T-cell (primary cell): ENCODE measurements at regions not wholly inside any gene's neighbourhood (a gene's known extent, or its start where the extent isn't known, plus 50 kb on each side); places are given as distances from the start of the nearest gene placed in this dataset.

ENCODE experiments used
- ATAC-seq, 4 experiments: fragments of 200-7000 bp in 3 of 4; fragments of 150-1000 bp in 1 of 4; cut with Tn5 transposase; replicated peaks in 1 of 4; 1 replicate in 3 of 4; 2 replicates in 1 of 4; pipeline ENCODE4 v1.10.0; 2021; ENCODE audit warnings: moderate library complexity in 3 of 4, mild to moderate bottlenecking in 2 of 4, moderate number of reproducible peaks in 1 of 4
- CTCF ChIA-PET, 2 donors: fragments of 300-600 bp; sonication (Branson Sonifier 250); formaldehyde crosslinking; loops; one replicate each; lab custom pipeline; 2022; ENCODE audit warnings: antibody characterized with exemption in 2 of 2; lab: Charles Lee
- POLR2A ChIA-PET, 2 donors: fragments of 300-600 bp; sonication (Branson Sonifier 250); formaldehyde crosslinking; loops; one replicate each; lab custom pipeline; 2022; ENCODE audit warnings: antibody characterized with exemption in 2 of 2; lab: Charles Lee
- DNase-seq, 35 experiments: peaks; one replicate each; pipeline versions ENCODE4 v3.0.0 to v3.0.0-alpha.2; 2013 to 2023
- H3K27ac ChIP-seq: one replicate; pipeline ENCODE4 v1.5.1; 2013; ENCODE audit warnings: low read length
- H3K27me3 ChIP-seq, 2 experiments: replicated peaks in 1 of 2; 1 replicate in 1 of 2; 2 replicates in 1 of 2; pipeline versions ENCODE4 v1.6.1 to v1.7.0; 2013; ENCODE audit warnings: low read length in 1 of 2, mixed read lengths in 1 of 2; ENCODE audit not compliant: control insufficient read depth in 2 of 2, insufficient read depth in 2 of 2; ENCODE audit errors: extremely low read depth in 1 of 2
- H3K36me3 ChIP-seq, 2 donors: 1 replicate in 1 of 2; 2 replicates in 1 of 2; pipeline versions ENCODE4 v1.6.1 to v1.7.0; 2013; ENCODE audit warnings: low read length in 1 of 2; ENCODE audit not compliant: control insufficient read depth in 2 of 2, insufficient read depth in 1 of 2; ENCODE audit errors: extremely low read depth in 1 of 2
- H3K4me1 ChIP-seq, 2 experiments: 1 replicate in 1 of 2; 2 replicates in 1 of 2; pipeline versions ENCODE4 v1.6.1 to v1.7.0; 2013; ENCODE audit warnings: low read length in 2 of 2, mixed read lengths in 1 of 2; ENCODE audit not compliant: insufficient read depth in 2 of 2, control insufficient read depth in 1 of 2; ENCODE audit errors: extremely low read depth in 1 of 2
- H3K4me3 ChIP-seq, 2 donors: 1 replicate in 1 of 2; 2 replicates in 1 of 2; pipeline versions ENCODE4 v1.5.1 to v1.7.0; 2013; ENCODE audit warnings: mild to moderate bottlenecking in 2 of 2, low read length in 1 of 2, moderate library complexity in 1 of 2; ENCODE audit not compliant: control insufficient read depth in 1 of 2; ENCODE audit errors: extremely low read depth in 1 of 2
- H3K9me3 ChIP-seq: 2 replicates; pipeline ENCODE4 v1.7.0; 2013
- H3K27ac Mint-ChIP-seq, 2 donors: one replicate each; pipeline ENCODE4 v1.8.0; 2020 to 2021; ENCODE audit warnings: mild to moderate bottlenecking in 2 of 2, mixed read lengths in 2 of 2
- H3K27me3 Mint-ChIP-seq, 2 donors: one replicate each; pipeline ENCODE4 v1.8.0; 2021 to 2022; ENCODE audit warnings: mixed read lengths in 2 of 2
- H3K36me3 Mint-ChIP-seq: one replicate; pipeline ENCODE4 v1.8.0; 2021; ENCODE audit warnings: mixed read lengths
- H3K4me1 Mint-ChIP-seq, 3 donors: one replicate each; pipeline ENCODE4 v1.8.0; 2020 to 2022; ENCODE audit warnings: mixed read lengths in 3 of 3, mild to moderate bottlenecking in 1 of 3
- H3K4me3 Mint-ChIP-seq, 3 donors: one replicate each; pipeline ENCODE4 v1.8.0; 2020 to 2022; ENCODE audit warnings: mild to moderate bottlenecking in 3 of 3, mixed read lengths in 3 of 3, moderate library complexity in 3 of 3
- H3K9me3 Mint-ChIP-seq, 3 donors: one replicate each; pipeline ENCODE4 v1.8.0; 2020 to 2022; ENCODE audit warnings: mixed read lengths in 3 of 3
- WGBS: methylation state at CpG from one replicate; pipeline ENCODE4 v1.1.5; 2013; ENCODE audit warnings: missing lambda C conversion rate; ENCODE audit not compliant: insufficient coverage; 5-methylcytosine and 5-hydroxymethylcytosine counted together

- peaks cover 0 to 8% (median 3%) of the 10 kb centered on the region in 3 donors for H3K9me3 Mint-ChIP-seq
- no peak overlapping the region for H3K4me3 ChIP-seq
- ChIA-PET POLR2A (interaction anchor here in 1 of 2 donors (0.6 kb wide), 1 partner anchor 174 kb away, joined by 3 read pairs; no protein-coding TSS in a partner anchor), CTCF (interaction anchor here in 1 of 2 donors (0.6 kb wide), 1 partner anchor 557 kb away, joined by 3 read pairs; no protein-coding TSS in a partner anchor)
- no peaks in the 10 kb centered on the region for H3K36me3 ChIP-seq
- H3K9me3 ChIP-seq = no peaks in the 10 kb centered on the region
- DNase-seq (no peak), ATAC-seq (no peak)
- peaks cover 0 to 3% of the 10 kb centered on the region in 2 donors for H3K27me3 Mint-ChIP-seq
- no peaks in the 10 kb centered on the region for H3K4me1 Mint-ChIP-seq
- H3K27me3 ChIP-seq = no peaks in the 10 kb centered on the region
- H3K4me1 ChIP-seq = no peaks in the 10 kb centered on the region
- H3K36me3 Mint-ChIP-seq = no peaks in the 10 kb centered on the region
- 0% methylated on average over 1 of the region's 2 CpGs for WGBS
- no peak overlapping the region for H3K27ac ChIP-seq
- H3K27ac Mint-ChIP-seq = no peak overlapping the region
- no peak overlapping the region for H3K4me3 Mint-ChIP-seq
Measured at GRCh38 chr17:70468661-70469060, 299.3 kb downstream of the KCNJ2 start.

DNA sequence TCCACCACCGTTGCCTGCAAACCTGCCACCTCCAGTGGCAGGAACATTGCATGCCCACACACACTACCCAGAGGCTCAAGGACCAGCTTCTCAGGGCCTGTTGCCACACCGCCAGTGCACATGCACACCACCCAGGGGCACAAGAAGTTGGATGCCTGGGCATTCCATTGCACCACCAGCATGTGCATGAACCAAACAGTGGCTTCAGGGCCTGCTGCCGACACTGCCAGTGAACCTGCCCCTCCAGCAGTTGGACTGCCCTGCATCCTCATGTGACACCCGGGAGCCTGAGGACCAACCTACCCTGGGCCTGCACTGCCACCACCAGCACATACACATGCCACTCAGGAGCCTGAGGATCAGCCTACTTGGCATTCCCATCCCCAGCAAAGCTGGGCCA, 303.7 kb downstream of the KCNJ2 start:
- no peaks in the 10 kb centered on the region for H3K4me1 ChIP-seq
- H3K27ac Mint-ChIP-seq = no peak overlapping the region
- no peak for ATAC-seq
- H3K27ac ChIP-seq = no peak overlapping the region
- no peaks in the 10 kb centered on the region for H3K36me3 ChIP-seq
- no peaks in the 10 kb centered on the region for H3K4me1 Mint-ChIP-seq
- CTCF ChIA-PET = no interaction called here
- DNase-seq = no peak
- no peak overlapping the region for H3K4me3 ChIP-seq
- peaks cover 0 to 3% of the 10 kb centered on the region in 2 donors for H3K27me3 Mint-ChIP-seq
- no peaks in the 10 kb centered on the region for H3K36me3 Mint-ChIP-seq
- peaks cover 0 to 10% (median 7%) of the 10 kb centered on the region in 3 donors for H3K9me3 Mint-ChIP-seq
- whole genome bisulfite sequencing = 86% methylated on average over 4 of the region's 4 CpGs
- H3K27me3 ChIP-seq = no peaks in the 10 kb centered on the region
- no peak overlapping the region for H3K4me3 Mint-ChIP-seq
- POLR2A ChIA-PET = no interaction called here
- no peaks in the 10 kb centered on the region for H3K9me3 ChIP-seq

- Mint-ChIP-seq H3K36me3 (no peaks in the 10 kb centered on the region), H3K27ac (no peak overlapping the region), H3K27me3 (no peaks in the 10 kb centered on the region), H3K4me3 (no peak overlapping the region), H3K9me3 (peaks cover 0 to 10% (median 7%) of the 10 kb centered on the region in 3 donors), H3K4me1 (no peaks in the 10 kb centered on the region)
- Histone ChIP-seq H3K4me1 (no peaks in the 10 kb centered on the region), H3K27ac (no peak overlapping the region), H3K4me3 (no peak overlapping the region), H3K9me3 (no peaks in the 10 kb centered on the region), H3K36me3 (no peaks in the 10 kb centered on the region), H3K27me3 (no peaks in the 10 kb centered on the region)
- DNase-seq (no peak), ATAC-seq (no peak)
- POLR2A ChIA-PET = no interaction called here
- CTCF ChIA-PET = no interaction called here
- WGBS = 80% methylated on average over 1 of the region's 3 CpGs
Measured at GRCh38 chr17:70476368-70476767, 307.0 kb downstream of the KCNJ2 start.

DNA sequence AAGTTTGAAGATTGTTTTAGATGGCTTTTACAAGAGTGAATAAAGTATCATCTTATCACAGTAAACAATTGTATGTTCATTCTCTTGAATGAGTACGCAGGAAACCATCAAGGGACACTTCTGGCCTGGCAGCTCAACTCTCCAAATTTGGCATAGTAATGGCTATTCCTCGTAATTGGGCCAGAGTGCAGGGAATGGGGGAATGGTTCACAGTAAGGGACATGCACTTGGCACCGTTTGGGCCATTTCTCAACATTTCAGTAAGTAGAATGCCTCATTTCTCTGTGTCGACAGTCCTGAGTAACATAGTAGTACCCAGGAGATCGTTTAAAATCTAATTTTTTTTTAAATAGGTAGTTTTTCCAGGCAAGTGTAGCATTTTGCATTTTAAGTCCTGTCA, 309.6 kb downstream of the KCNJ2 start:
- Histone ChIP-seq H3K4me1 (no peaks in the 10 kb centered on the region), H3K36me3 (no peaks in the 10 kb centered on the region), H3K27ac (no peak overlapping the region), H3K9me3 (no peaks in the 10 kb centered on the region), H3K27me3 (no peaks in the 10 kb centered on the region), H3K4me3 (no peak overlapping the region)
- ATAC-seq (no peak), DNase-seq (no peak)
- POLR2A ChIA-PET = no interaction called here
- Mint-ChIP-seq H3K27me3 (no peaks in the 10 kb centered on the region), H3K4me1 (no peaks in the 10 kb centered on the region), H3K4me3 (no peak overlapping the region), H3K9me3 (peaks cover 0 to 12% (median 10%) of the 10 kb centered on the region in 3 donors), H3K27ac (no peak overlapping the region), H3K36me3 (no peaks in the 10 kb centered on the region)
- CTCF ChIA-PET = no interaction called here
- WGBS = no CpG with 5 or more reads among the region's 5 CpGs

DNA sequence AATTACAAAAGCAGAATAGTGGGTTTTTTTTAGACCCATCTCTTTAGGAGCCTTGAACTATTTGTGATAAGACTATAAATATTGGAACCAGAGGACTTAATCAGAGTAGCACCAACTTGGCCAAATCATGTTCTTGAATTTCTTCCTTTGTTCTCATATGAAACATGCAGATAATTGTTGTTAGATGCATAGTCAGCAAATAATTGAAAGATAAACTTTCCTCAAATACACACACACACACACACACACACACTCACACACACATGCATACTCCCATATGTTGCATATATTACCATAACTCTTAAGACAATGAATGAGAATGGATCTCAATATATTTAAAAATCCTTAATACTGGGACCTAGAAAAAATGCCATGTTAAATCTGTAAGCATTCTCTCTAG, 310.4 kb downstream of the KCNJ2 start:
- H3K4me3 ChIP-seq = no peak overlapping the region
- no peaks in the 10 kb centered on the region for H3K4me1 ChIP-seq
- H3K27ac Mint-ChIP-seq = no peak overlapping the region
- ATAC-seq = no peak
- H3K4me1 Mint-ChIP-seq = no peaks in the 10 kb centered on the region
- H3K9me3 ChIP-seq = no peaks in the 10 kb centered on the region
- peaks cover 0 to 7% (median 6%) of the 10 kb centered on the region in 3 donors for H3K9me3 Mint-ChIP-seq
- no peak overlapping the region for H3K27ac ChIP-seq
- no peaks in the 10 kb centered on the region for H3K36me3 Mint-ChIP-seq
- H3K36me3 ChIP-seq = no peaks in the 10 kb centered on the region
- no peak for DNase-seq
- ChIA-PET CTCF (no interaction called here), POLR2A (no interaction called here)
- H3K27me3 ChIP-seq = no peaks in the 10 kb centered on the region
- H3K27me3 Mint-ChIP-seq = no peaks in the 10 kb centered on the region
- no peak overlapping the region for H3K4me3 Mint-ChIP-seq

DNA sequence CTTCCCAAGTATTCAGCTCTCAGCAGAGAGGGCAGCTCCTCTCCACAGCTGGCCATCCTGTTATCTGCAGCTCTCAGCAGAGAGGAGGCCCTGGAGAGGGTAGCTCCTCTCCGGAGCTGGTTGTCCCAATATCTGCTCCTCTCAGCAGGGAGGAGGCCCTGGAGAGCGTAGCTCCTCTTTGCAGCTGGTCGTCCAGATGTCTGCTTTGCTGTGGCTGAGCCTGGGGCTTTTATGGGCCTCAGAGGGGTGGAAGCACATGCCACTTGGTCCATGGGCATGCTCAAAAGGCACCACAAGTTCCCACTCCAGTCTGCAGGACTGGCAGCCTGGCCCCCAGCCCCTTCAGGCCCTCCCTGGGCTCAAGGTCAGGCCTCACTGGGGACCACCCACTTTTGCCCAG, 314.3 kb downstream of the KCNJ2 start:
- Histone ChIP-seq H3K27ac (no peak overlapping the region), H3K27me3 (no peaks in the 10 kb centered on the region), H3K9me3 (no peaks in the 10 kb centered on the region), H3K4me1 (no peaks in the 10 kb centered on the region), H3K4me3 (no peak overlapping the region), H3K36me3 (no peaks in the 10 kb centered on the region)
- Mint-ChIP-seq H3K36me3 (no peaks in the 10 kb centered on the region), H3K27me3 (no peaks in the 10 kb centered on the region), H3K27ac (no peak overlapping the region), H3K9me3 (peaks cover 0 to 10% (median 7%) of the 10 kb centered on the region in 3 donors), H3K4me1 (no peaks in the 10 kb centered on the region), H3K4me3 (no peak overlapping the region)
- ChIA-PET POLR2A (no interaction called here), CTCF (no interaction called here)
- DNase-seq = no peak
- WGBS = 75% methylated on average over 3 of the region's 3 CpGs
- no peak for ATAC-seq

DNA sequence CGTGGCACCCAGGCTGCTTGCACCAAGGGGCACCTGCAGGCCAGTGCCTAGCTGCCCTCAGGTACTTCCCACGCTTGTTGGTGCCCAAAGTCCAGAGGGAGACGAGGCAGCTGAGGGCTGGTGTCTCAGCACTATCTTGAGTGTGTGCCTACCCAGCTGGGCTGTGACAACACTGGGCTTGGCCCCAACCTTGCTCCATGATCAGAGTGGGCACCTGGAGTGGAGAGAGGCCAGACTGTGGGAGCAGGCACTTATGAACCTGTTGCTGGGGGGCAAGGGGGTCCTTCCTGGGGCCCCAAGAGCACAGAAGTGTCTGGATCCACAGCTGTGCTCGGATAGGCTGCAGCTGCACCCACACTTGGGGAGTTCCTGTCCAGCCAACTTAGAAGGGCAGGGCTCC, 314.7 kb downstream of the KCNJ2 start:
- Histone ChIP-seq H3K27ac (no peak overlapping the region), H3K36me3 (no peaks in the 10 kb centered on the region), H3K4me3 (no peak overlapping the region), H3K27me3 (no peaks in the 10 kb centered on the region), H3K9me3 (no peaks in the 10 kb centered on the region), H3K4me1 (no peaks in the 10 kb centered on the region)
- no peaks in the 10 kb centered on the region for H3K4me1 Mint-ChIP-seq
- WGBS = 66% methylated on average over 4 of the region's 4 CpGs
- no peak overlapping the region for H3K4me3 Mint-ChIP-seq
- DNase-seq (no peak), ATAC-seq (no peak)
- H3K27ac Mint-ChIP-seq = no peak overlapping the region
- no peaks in the 10 kb centered on the region for H3K36me3 Mint-ChIP-seq
- CTCF ChIA-PET = no interaction called here
- peaks cover 0 to 10% (median 7%) of the 10 kb centered on the region in 3 donors for H3K9me3 Mint-ChIP-seq
- POLR2A ChIA-PET = no interaction called here
- no peaks in the 10 kb centered on the region for H3K27me3 Mint-ChIP-seq
